Activated CD8-positive, alpha-beta T cell treated with anti-CD3 and anti-CD28 coated beads for 36 hours (primary cell): ENCODE measurements at regions not wholly inside any gene's neighbourhood (a gene's known extent, or its start where the extent isn't known, plus 50 kb on each side); places are given as distances from the start of the nearest gene placed in this dataset.

ENCODE experiments used
- ATAC-seq: fragments of 200-7000 bp; cut with Tn5 transposase; one replicate; pipeline ENCODE4 v1.10.0; 2021; ENCODE audit warnings: mild to moderate bottlenecking, moderate library complexity
- CTCF ChIA-PET: fragments of 350-600 bp; sonication (Branson Sonifier 250); formaldehyde crosslinking; loops from one replicate; lab custom pipeline; 2021; ENCODE audit warnings: antibody characterized with exemption; lab: Charles Lee
- POLR2A ChIA-PET: fragments of 350-600 bp; sonication (Branson Sonifier 250); formaldehyde crosslinking; loops from one replicate; lab custom pipeline; 2021; ENCODE audit warnings: antibody characterized with exemption; lab: Charles Lee
- DNase-seq: peaks from one replicate; pipeline ENCODE4 v3.0.0-alpha.2; 2020
- H3K27ac Mint-ChIP-seq: one replicate; pipeline ENCODE4 v1.8.0; 2021; ENCODE audit warnings: mild to moderate bottlenecking, mixed read lengths
- H3K27me3 Mint-ChIP-seq: one replicate; pipeline ENCODE4 v1.8.0; 2021; ENCODE audit warnings: mixed read lengths
- H3K36me3 Mint-ChIP-seq: one replicate; pipeline ENCODE4 v1.8.0; 2021; ENCODE audit warnings: low read depth, mixed read lengths
- H3K4me1 Mint-ChIP-seq: one replicate; pipeline ENCODE4 v1.8.0; 2021; ENCODE audit warnings: low read depth, mixed read lengths
- H3K4me3 Mint-ChIP-seq: one replicate; pipeline ENCODE4 v1.8.0; 2021; ENCODE audit warnings: mild to moderate bottlenecking, moderate library complexity, mixed read lengths
- H3K9me3 Mint-ChIP-seq: one replicate; pipeline ENCODE4 v1.8.0; 2021; ENCODE audit warnings: mixed read lengths
- CTCF ChIP-seq: fragments of 200-600 bp; IDR thresholded peaks from one replicate; pipeline ENCODE4 v1.8.0; 2022; ENCODE audit warnings: antibody characterized with exemption, mild to moderate bottlenecking
- intact Hi-C: fragments of 100-400 bp; cut with micrococcal nuclease; formaldehyde crosslinking; loops from one replicate; pipeline ENCODE4 v1.10.0; 2022

- Mint-ChIP-seq H3K9me3 (no peaks in the 10 kb centered on the region), H3K27me3 (peaks cover 6% of the 10 kb centered on the region), H3K4me1 (no peaks in the 10 kb centered on the region), H3K4me3 (no peak overlapping the region), H3K36me3 (no peaks in the 10 kb centered on the region), H3K27ac (no peak overlapping the region)
- ATAC-seq (no peak), DNase-seq (no peak)
- TF ChIP-seq CTCF = no peak
- POLR2A ChIA-PET = interaction anchor here (1.0 kb wide), 1 partner anchor 21 kb away, joined by 3 read pairs; no protein-coding TSS in a partner anchor
- CTCF ChIA-PET = no interaction called here
- intact Hi-C loops = no loop called here
Measured at GRCh38 chr6:168232989-168233874, 86.3 kb downstream of the DACT2 start.

- Mint-ChIP-seq H3K4me3 (no peak overlapping the region), H3K27ac (no peak overlapping the region), H3K27me3 (peaks cover 7% of the 10 kb centered on the region), H3K4me1 (no peaks in the 10 kb centered on the region), H3K9me3 (no peaks in the 10 kb centered on the region), H3K36me3 (no peaks in the 10 kb centered on the region)
- DNase-seq (no peak), ATAC-seq (no peak)
- intact Hi-C loops = no loop called here
- ChIA-PET POLR2A (interaction anchor here (1.0 kb wide), 1 partner anchor 21 kb away, joined by 3 read pairs; no protein-coding TSS in a partner anchor), CTCF (no interaction called here)
- TF ChIP-seq CTCF = no peak
Measured at GRCh38 chr6:168232528-168232927, 87.0 kb downstream of the DACT2 start.

GRCh38 chr6:168232062-168232461 is 87.5 kb downstream of the DACT2 start:
- Mint-ChIP-seq H3K27me3 (peaks cover 7% of the 10 kb centered on the region), H3K4me3 (no peak overlapping the region), H3K9me3 (no peaks in the 10 kb centered on the region), H3K4me1 (no peaks in the 10 kb centered on the region), H3K27ac (no peak overlapping the region), H3K36me3 (no peaks in the 10 kb centered on the region)
- POLR2A ChIA-PET = no interaction called here
- DNase-seq = no peak
- intact Hi-C loops = no loop called here
- TF ChIP-seq CTCF = no peak
- CTCF ChIA-PET = interaction anchor here (0.6 kb wide), 1 partner anchor 729 kb away, joined by 3 read pairs; no protein-coding TSS in a partner anchor
- ATAC-seq = no peak

- TF ChIP-seq CTCF = no peak
- H3K27me3 Mint-ChIP-seq = peaks cover 11% of the 10 kb centered on the region
- no peak overlapping the region for H3K27ac Mint-ChIP-seq
- DNase-seq (no peak), ATAC-seq (no peak)
- CTCF ChIA-PET = interaction anchor here (0.6 kb wide), 1 partner anchor 730 kb away, joined by 3 read pairs; no protein-coding TSS in a partner anchor
- H3K4me1 Mint-ChIP-seq = no peaks in the 10 kb centered on the region
- POLR2A ChIA-PET = no interaction called here
- H3K36me3 Mint-ChIP-seq = no peaks in the 10 kb centered on the region
- intact Hi-C loops = no loop called here
- no peak overlapping the region for H3K4me3 Mint-ChIP-seq
- no peaks in the 10 kb centered on the region for H3K9me3 Mint-ChIP-seq
Measured at GRCh38 chr6:168231393-168231957, 88.1 kb downstream of the DACT2 start.

- Mint-ChIP-seq H3K4me1 (no peaks in the 10 kb centered on the region), H3K36me3 (no peaks in the 10 kb centered on the region), H3K4me3 (no peak overlapping the region), H3K9me3 (no peaks in the 10 kb centered on the region), H3K27ac (no peak overlapping the region), H3K27me3 (peaks cover 11% of the 10 kb centered on the region)
- intact Hi-C loops = no loop called here
- ATAC-seq (no peak), DNase-seq (no peak)
- no peak for TF ChIP-seq CTCF
- ChIA-PET CTCF (no interaction called here), POLR2A (no interaction called here)
Measured at GRCh38 chr6:168229368-168229752, 90.2 kb downstream of the DACT2 start.
